Keratinocyte (primary cell): ENCODE measurements at regions not wholly inside any gene's neighbourhood (a gene's known extent, or its start where the extent isn't known, plus 50 kb on each side); places are given as distances from the start of the nearest gene placed in this dataset.

Experiments used
- DNase-seq: peaks from one replicate; pipeline ENCODE4 v3.0.0-alpha.2; 2011; ENCODE audit warnings: low read depth, missing footprints, low spot score
- FAIRE-seq: peaks from 2 replicates; lab custom pipeline; 2011; peaks lifted over from hg19 to GRCh38; lab: Jason Lieb, UNC
- H2AFZ ChIP-seq: 2 replicates; pipeline ENCODE4 v1.6.0; 2012; ENCODE audit warnings: low read length, control low read depth, inconsistent platforms; ENCODE audit not compliant: control insufficient read depth
- H3K27ac ChIP-seq: 2 replicates; pipeline ENCODE4 v1.5.1; 2011; ENCODE audit warnings: low read length; ENCODE audit not compliant: control insufficient read depth, insufficient read depth
- H3K27me3 ChIP-seq: 3 replicates; pipeline ENCODE4 v1.6.0; 2011; ENCODE audit warnings: low read length; ENCODE audit not compliant: control insufficient read depth, insufficient read depth; ENCODE audit errors: extremely low read depth
- H3K36me3 ChIP-seq, 2 experiments: 2 replicates in 1 of 2; 3 replicates in 1 of 2; pipeline ENCODE4 v1.5.1; 2011; ENCODE audit warnings: low read length in 2 of 2, mild to moderate bottlenecking in 1 of 2; ENCODE audit not compliant: control insufficient read depth in 2 of 2, insufficient read depth in 2 of 2; ENCODE audit errors: extremely low read depth in 1 of 2
- H3K4me1 ChIP-seq: 3 replicates; pipeline ENCODE4 v1.5.1; 2011; ENCODE audit warnings: low read length; ENCODE audit not compliant: control insufficient read depth, insufficient read depth; ENCODE audit errors: extremely low read depth
- H3K4me2 ChIP-seq: 3 replicates; pipeline ENCODE4 v1.6.0; 2011; ENCODE audit warnings: low read depth, low read length; ENCODE audit not compliant: control insufficient read depth, insufficient read depth; ENCODE audit errors: extremely low read depth
- H3K4me3 ChIP-seq, 3 experiments: fragments of 200-600 bp in 1 of 3; sonication (generic) in 1 of 3; 2 replicates in 2 of 3; 3 replicates in 1 of 3; pipeline ENCODE4 v1.5.1; 2011 to 2016; ENCODE audit warnings: low read length in 3 of 3, mild to moderate bottlenecking in 3 of 3, control low read depth in 2 of 3, inconsistent platforms in 1 of 3, low read depth in 1 of 3, mixed read lengths in 1 of 3, mixed run types in 1 of 3, moderate library complexity in 1 of 3; ENCODE audit not compliant: control insufficient read depth in 2 of 3, insufficient read depth in 2 of 3; ENCODE audit errors: extremely low read depth in 1 of 3
- H3K79me2 ChIP-seq: 2 replicates; pipeline ENCODE4 v1.6.0; 2012; ENCODE audit warnings: low read length; ENCODE audit not compliant: control insufficient read depth, insufficient read depth
- H3K9ac ChIP-seq: 3 replicates; pipeline ENCODE4 v1.6.0; 2011; ENCODE audit warnings: low read length; ENCODE audit not compliant: control insufficient read depth, insufficient read depth; ENCODE audit errors: extremely low read depth
- H3K9me1 ChIP-seq: 3 replicates; pipeline ENCODE4 v1.6.0; 2011; ENCODE audit warnings: low read length; ENCODE audit not compliant: control insufficient read depth, insufficient read depth; ENCODE audit errors: extremely low read depth
- H3K9me3 ChIP-seq: 2 replicates; pipeline ENCODE4 v1.5.1; 2012; ENCODE audit warnings: low read depth, low read length; ENCODE audit not compliant: control insufficient read depth
- H4K20me1 ChIP-seq: 3 replicates; pipeline ENCODE4 v1.6.0; 2011; ENCODE audit warnings: low read length; ENCODE audit not compliant: control insufficient read depth, insufficient read depth; ENCODE audit errors: extremely low read depth
- EZH2 ChIP-seq: IDR thresholded peaks from one replicate; pipeline ENCODE4 v1.6.1; 2012; ENCODE audit warnings: inconsistent platforms, mild to moderate bottlenecking, low read length, moderate library complexity
- dilution Hi-C: fragments of 300-500 bp; cut with MboI; formaldehyde crosslinking; loops from one replicate; pipeline ENCODE4 v1.7.0; 2020; ENCODE audit warnings: low sequenced_read_pairs; ENCODE audit not compliant: extremely low pct_ligation_motif_present
- TF ChIP-seq, protein P1 (sequence below), 3 experiments: IDR thresholded peaks in 1 of 3; conservative IDR thresholded peaks in 1 of 3; optimal IDR thresholded peaks in 1 of 3; 2 replicates in 2 of 3; 3 replicates in 1 of 3; pipeline versions ENCODE3 to v1.5.1; 2011; ENCODE audit warnings: low read length in 3 of 3, mild to moderate bottlenecking in 3 of 3, moderate library complexity in 2 of 3, control low read depth in 1 of 3, inconsistent platforms in 1 of 3; ENCODE audit not compliant: insufficient read depth in 2 of 3; ENCODE audit errors: extremely low read depth in 1 of 3

DNA sequence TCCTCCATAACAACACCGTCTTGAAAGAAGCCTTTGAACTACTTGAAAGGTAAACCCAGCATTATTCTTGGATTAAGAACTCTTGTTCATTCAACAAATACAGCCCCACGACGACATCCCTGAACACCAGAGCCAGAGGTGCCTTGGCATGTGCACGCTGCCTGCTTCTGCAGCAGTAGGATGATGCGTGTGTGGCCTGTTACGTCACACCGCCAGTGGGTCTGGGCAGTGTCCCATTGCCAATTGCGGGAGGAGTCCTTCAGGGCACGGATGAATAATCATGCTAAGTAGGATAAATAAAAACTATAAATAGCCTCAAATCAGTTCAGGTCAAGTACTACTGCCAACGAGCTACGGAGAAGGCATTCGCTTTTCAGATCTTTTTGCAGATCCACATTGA, 380.5 kb downstream of the SHANK2 start:
- H3K27me3 ChIP-seq = no peaks in the 10 kb centered on the region
- H4K20me1 ChIP-seq = no peaks in the 10 kb centered on the region
- H3K36me3 ChIP-seq = no peaks in the 10 kb centered on the region
- no peaks in the 10 kb centered on the region for H3K4me1 ChIP-seq
- H3K4me3 ChIP-seq = no peak overlapping the region
- H3K9me1 ChIP-seq = no peaks in the 10 kb centered on the region
- no peak overlapping the region for H3K4me2 ChIP-seq
- H3K9ac ChIP-seq = no peak overlapping the region
- H2AFZ ChIP-seq = no peak overlapping the region
- H3K27ac ChIP-seq = no peak overlapping the region
- no peaks in the 10 kb centered on the region for H3K79me2 ChIP-seq
- TF ChIP-seq, protein P1, sequence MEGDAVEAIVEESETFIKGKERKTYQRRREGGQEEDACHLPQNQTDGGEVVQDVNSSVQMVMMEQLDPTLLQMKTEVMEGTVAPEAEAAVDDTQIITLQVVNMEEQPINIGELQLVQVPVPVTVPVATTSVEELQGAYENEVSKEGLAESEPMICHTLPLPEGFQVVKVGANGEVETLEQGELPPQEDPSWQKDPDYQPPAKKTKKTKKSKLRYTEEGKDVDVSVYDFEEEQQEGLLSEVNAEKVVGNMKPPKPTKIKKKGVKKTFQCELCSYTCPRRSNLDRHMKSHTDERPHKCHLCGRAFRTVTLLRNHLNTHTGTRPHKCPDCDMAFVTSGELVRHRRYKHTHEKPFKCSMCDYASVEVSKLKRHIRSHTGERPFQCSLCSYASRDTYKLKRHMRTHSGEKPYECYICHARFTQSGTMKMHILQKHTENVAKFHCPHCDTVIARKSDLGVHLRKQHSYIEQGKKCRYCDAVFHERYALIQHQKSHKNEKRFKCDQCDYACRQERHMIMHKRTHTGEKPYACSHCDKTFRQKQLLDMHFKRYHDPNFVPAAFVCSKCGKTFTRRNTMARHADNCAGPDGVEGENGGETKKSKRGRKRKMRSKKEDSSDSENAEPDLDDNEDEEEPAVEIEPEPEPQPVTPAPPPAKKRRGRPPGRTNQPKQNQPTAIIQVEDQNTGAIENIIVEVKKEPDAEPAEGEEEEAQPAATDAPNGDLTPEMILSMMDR (optimal IDR thresholded peaks at IDR 0.05 in 1 of 3, IDR thresholded peaks at IDR 0.05 in 1 of 3, conservative IDR thresholded peaks at IDR 0.05 in 1 of 3; ENCODE audit: extremely low read depth in 1 of 3, insufficient read depth in 2 of 3, low read length in 3 of 3) = no peak
- TF ChIP-seq EZH2 = no peak
- DNase-seq = no peak
- dilution Hi-C loops = no loop called here
- H3K9me3 ChIP-seq = peaks cover 3% of the 10 kb centered on the region
- no peak for FAIRE-seq

DNA sequence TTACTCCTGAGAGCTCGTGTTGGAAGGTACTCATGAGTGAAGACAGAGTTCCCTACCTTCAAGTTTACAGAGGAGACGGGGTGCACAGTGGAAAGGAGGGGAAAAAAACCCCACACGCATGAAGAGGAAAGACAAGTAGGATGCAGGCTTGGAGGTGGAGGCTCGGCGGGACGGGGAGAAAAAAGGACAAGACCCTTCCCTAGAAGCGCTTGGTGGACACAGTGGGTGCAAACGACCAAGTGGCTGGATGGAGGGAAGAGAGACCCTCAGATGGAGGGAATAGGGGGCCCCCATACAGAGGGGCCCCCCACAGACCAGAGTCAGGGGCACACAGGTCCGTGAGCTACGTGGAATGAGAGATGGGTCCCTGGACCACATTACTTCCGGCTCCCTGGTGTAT, 380.1 kb downstream of the SHANK2 start:
- H2AFZ ChIP-seq = no peak overlapping the region
- no peak overlapping the region for H3K4me2 ChIP-seq
- H3K27ac ChIP-seq = no peak overlapping the region
- H3K36me3 ChIP-seq = no peaks in the 10 kb centered on the region
- DNase-seq (no peak), FAIRE-seq (no peak)
- no peak for TF ChIP-seq EZH2
- TF ChIP-seq, protein P1 (optimal IDR thresholded peaks at IDR 0.05 in 1 of 3, IDR thresholded peaks at IDR 0.05 in 1 of 3, conservative IDR thresholded peaks at IDR 0.05 in 1 of 3; ENCODE audit: extremely low read depth in 1 of 3, insufficient read depth in 2 of 3, low read length in 3 of 3) = no peak
- H3K79me2 ChIP-seq = no peaks in the 10 kb centered on the region
- H3K9me1 ChIP-seq = no peaks in the 10 kb centered on the region
- peaks cover under 1% of the 10 kb centered on the region for H3K9me3 ChIP-seq
- no peaks in the 10 kb centered on the region for H4K20me1 ChIP-seq
- H3K4me1 ChIP-seq = no peaks in the 10 kb centered on the region
- H3K4me3 ChIP-seq = no peak overlapping the region
- no peak overlapping the region for H3K9ac ChIP-seq
- H3K27me3 ChIP-seq = no peaks in the 10 kb centered on the region
- dilution Hi-C loops = no loop called here
